ENCODE measurements at regions not wholly inside any gene's neighbourhood (a gene's known extent, or its start where the extent isn't known, plus 50 kb on each side); places are given as distances from the start of the nearest gene placed in this dataset.
A peak's percentile ranks its signal among the peaks of the same experiment; 100 is the strongest.

DNA sequence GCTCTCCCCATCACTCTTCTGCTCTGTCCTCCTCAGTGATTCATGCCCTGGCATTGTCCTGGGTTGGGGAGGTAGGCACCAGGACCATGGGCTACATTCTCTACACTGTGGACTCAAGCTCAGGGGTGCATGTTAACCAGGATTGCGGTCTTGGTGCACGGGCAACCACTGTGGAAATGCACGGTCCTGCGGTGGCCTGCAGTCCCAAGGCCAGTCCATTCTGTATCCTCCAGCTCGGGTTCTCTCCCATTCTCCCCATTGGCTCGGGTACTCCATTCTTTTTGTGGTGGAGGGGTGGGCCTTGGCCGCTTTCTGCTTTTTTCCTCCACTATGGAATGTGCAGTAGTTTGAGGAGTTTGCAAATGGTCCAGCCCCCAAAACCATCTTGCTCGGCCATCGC lies 215.0 kb upstream of the MYT1L start:
- DNase-seq (ENCODE audit: low spot score in 2 of 2) (no peak), FAIRE-seq (no peak)

GRCh38 chr2:2542966-2543611 lies 212.0 kb upstream of the MYT1L start:
- FAIRE-seq (no peak), DNase-seq (ENCODE audit: low spot score in 2 of 2) (no peak)

- DNase-seq (ENCODE audit: low spot score in 2 of 2) (no peak), FAIRE-seq (no peak)
Measured at GRCh38 chr2:2542316-2542715, 211.2 kb upstream of the MYT1L start.

GRCh38 chr2:2540406-2540805 lies 209.3 kb upstream of the MYT1L start:
- DNase-seq (ENCODE audit: low spot score in 2 of 2) (no peak), FAIRE-seq (no peak)

GRCh38 chr2:2536416-2537056 lies 205.5 kb upstream of the MYT1L start:
- DNase-seq (ENCODE audit: low spot score in 2 of 2) (no peak), FAIRE-seq (no peak)

GRCh38 chr2:2530334-2530733 lies 199.3 kb upstream of the MYT1L start:
- FAIRE-seq (no peak), DNase-seq (ENCODE audit: low spot score in 2 of 2) (no peak)

DNA sequence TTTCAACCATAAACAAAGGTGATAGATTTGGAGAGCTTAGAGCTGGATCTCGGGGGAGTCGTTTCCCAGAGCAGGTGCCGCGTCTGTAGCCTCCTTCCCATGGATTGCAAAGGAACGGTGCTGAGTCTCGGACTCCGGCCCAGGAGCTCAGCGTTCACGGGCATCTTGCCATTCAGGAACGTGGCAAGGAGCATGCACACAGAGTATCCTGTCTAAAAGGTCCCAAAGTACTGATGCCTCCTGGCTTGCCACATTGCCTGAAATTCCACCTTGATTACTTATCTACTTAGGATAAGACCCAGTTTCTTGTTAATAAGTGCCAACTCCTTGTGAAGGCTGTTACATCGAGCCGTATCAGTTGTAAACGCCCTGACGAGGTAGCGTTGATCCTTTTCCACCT lies 197.8 kb upstream of the MYT1L start:
- FAIRE-seq (no peak), DNase-seq (ENCODE audit: low spot score in 2 of 2) (no peak)

DNA sequence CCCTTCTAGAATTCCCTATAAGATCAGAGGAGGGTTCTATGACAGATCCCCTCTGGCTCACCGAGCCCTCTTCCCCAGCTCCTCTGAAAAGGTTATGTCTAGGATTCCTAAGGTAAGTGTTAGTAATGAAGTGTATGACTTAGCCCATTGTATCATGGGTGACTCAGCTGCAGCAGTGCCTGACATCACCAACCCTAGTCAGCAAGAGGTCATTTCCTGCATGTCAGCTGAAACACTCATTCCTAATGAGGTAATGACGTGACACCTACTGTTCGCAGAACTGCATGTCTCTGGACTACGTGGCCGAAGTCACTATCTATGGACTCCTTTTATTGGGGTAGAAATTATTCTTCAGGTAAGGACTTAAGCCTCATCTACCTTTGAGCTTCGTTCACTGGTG lies 196.1 kb upstream of the MYT1L start:
- DNase-seq (ENCODE audit: low spot score in 2 of 2), result no peak
- FAIRE-seq, result no peak

DNA sequence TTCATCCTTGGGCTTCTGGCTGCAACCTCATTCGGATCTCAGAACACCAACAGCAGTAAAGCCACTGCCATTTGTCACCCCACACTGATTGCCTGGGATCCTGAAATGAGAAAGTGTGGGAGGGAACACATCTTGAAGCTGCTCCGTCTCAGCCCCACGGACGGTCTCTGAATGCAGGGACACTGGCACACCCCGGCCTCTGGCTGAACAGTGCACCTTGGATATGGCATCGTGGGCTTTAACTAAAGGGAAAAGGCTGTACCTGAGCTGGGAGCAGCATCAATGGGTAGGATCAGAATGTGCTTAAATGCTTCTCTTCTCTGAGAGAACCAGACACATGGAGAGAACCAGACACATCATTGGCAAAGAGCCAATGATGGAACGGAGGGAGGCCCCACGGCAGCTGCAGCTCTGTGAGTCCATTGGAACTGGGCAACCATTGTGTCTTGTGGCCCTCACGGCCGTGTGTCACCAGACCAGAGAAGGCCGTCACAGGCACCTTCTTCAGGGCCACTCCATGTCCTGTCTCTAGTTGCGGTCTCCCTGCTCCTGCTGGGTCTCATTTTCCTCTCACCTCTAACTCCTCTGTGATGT lies 193.4 kb upstream of the MYT1L start:
- DNase-seq (ENCODE audit: low spot score in 2 of 2) (no peak), FAIRE-seq (no peak)

DNA sequence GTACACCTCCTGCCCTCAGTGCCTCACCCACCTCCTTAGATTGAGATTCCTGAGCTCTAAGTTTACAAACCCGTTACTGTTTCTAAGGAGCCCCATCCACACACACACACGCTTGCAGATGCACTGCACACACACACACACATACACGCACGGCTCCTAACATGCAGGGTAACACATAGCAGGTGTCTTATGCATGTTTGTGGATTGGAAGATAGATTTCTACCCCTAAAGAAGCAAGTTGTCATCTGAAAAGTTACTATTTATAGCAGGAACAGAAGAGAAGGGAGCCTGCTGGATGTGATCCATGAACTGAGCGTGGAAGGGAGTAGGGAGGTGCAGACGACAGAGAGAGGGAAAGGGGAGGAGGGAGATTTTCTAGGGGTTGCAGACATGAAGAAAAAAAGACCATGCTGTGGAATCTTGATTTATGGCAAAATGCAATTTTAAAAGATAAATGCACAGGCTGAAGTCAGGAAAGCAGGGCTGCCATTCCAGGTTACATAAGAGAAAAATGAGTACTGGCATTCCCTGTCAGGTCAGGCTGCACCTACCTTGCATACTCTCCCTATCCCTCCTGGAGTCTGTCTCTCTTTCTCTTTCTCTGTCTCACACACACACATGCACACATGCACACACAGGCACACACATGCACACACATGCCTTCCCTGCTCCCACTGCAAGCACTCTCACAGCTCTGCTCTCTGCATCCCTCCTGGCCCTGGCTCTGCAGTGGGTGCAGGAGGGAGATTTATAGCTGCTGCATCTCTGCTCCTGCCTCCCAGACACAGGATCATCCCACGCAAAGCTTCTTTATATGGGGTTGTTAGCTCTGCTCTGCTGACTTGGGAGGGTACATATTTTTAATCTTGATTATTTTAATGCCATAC lies 192.6 kb upstream of the MYT1L start:
- no peak for DNase-seq (ENCODE audit: low spot score in 2 of 2)
- FAIRE-seq, result no peak

- DNase-seq (ENCODE audit: low spot score in 2 of 2) (no peak), FAIRE-seq (no peak)
Measured at GRCh38 chr2:2520401-2520811, 189.3 kb upstream of the MYT1L start.

DNA sequence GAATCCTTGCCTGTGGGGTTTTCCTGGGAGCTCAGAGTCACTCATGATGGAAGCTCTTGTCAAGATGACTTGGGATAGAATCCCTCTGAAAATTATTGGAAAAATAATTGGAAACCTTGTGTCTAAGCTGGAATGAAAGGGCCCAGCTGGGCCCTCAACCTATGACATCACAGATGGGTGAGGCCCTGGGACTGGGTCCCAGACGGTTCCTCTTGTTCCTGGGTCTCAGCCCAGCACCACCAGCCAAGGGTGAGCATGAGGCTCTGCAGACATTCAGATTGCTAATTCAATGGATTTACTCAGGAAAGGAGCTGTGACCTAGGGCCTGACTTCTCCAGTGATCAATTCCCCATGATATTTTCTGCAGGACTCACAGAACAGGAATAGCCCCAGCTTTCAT lies 188.3 kb upstream of the MYT1L start:
- no peak for DNase-seq (ENCODE audit: low spot score in 2 of 2)
- FAIRE-seq, result no peak

DNA sequence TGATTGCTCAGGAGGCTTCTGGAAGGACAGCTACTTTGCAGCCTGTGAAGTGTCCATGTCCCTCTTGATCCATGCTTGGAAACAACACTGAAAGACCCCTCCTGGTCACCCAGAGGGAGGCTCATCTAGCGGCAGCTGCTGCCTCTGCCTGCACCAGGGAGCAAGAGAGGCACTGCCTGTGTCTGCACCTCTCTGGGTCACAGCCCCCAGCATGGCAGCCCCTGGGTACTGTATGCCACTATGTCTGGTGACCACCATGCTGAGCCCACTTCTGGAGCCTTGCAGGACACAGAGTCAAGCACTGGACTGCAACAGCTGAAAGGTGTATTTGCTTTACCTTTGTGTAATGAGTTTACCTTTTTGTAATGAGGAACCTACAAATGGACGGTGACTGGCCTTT lies 186.3 kb upstream of the MYT1L start:
- DNase-seq (ENCODE audit: low spot score in 2 of 2), result no peak
- FAIRE-seq, result no peak

DNA sequence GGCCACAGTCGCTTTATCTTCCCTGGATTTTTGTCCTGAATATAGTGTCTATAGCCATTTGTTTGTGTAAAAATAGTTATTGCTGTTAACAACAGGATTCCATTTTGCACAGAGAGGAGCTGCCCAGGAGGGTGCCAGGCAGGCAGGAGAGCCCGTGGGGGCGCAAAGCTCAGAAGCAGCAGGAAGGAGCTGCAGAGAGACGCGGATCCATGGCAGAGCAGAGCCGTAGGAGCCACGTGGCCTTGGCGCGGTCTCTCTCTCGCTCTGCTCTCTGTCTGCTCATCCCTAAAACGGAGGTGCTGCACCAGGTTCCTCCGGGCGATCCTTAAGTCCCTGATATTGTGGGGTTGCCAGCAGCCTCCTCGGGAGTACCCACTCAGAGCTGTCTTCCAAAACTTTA lies 185.3 kb upstream of the MYT1L start:
- no peak for FAIRE-seq

GRCh38 chr2:2512931-2513330 lies 181.9 kb upstream of the MYT1L start:
- FAIRE-seq (no peak), DNase-seq (ENCODE audit: low spot score in 2 of 2) (no peak)

More for the DNA sequence above, 185.3 kb upstream of the MYT1L start:
- no peak for DNase-seq (ENCODE audit: low spot score in 2 of 2)

GRCh38 chr2:2507417-2507997 lies 176.4 kb upstream of the MYT1L start:
- no peak for FAIRE-seq
- peak in 1 of 2 donors; percentile 54 for DNase-seq (ENCODE audit: low spot score in 2 of 2)

- DNase-seq (ENCODE audit: low spot score in 2 of 2), result no peak
Measured at GRCh38 chr2:2506536-2506935, 175.5 kb upstream of the MYT1L start.

GRCh38 chr2:2505604-2506003 lies 174.5 kb upstream of the MYT1L start:
- DNase-seq (ENCODE audit: low spot score in 2 of 2), result no peak
- FAIRE-seq, result no peak

More at GRCh38 chr2:2506536-2506935, 175.5 kb upstream of the MYT1L start:
- FAIRE-seq, result no peak

DNA sequence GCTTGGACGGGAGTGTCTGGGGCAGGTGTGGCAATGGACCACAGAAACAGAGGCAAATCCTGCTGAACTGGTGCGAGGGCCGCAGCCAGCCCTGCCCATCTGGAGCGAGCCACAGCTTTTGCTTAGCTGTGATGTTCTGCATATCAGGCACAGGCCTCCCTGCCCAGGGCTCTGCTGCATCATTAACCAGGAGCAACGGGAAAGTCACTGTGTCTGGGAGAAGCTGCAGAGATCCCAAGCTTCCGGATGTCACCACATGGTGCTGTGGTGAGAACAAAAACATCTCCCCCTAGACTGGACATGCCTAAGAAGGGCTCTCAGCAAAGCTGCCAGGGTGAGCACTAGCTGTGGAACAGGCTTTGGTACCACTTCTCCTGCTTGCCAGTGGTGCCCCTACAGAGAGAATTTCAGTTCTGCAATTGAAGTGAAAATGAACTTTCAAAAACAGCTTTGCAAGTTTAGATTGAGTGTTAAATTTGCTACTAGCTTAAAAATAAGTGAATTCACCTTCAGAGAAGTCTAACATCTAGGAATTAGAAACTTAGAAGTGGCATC lies 172.9 kb upstream of the MYT1L start:
- no peak for FAIRE-seq
- no peak for DNase-seq (ENCODE audit: low spot score in 2 of 2)

DNA sequence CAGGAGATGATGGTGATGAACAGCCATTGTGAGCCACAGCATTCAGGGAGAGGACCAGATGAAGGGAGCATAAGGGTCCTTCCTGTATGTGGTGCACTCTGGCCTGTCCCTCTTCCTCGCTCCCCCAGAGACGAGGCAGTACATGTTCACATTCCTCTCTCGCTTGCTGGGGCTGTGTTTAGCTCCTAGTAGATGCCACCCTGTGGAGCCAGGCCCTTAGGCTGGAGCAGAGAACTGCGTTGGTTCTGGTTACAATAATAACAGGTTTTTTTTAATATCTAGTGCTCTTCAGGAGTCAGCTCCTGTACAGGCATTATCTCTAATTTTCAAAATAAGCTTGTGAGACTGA lies 171.1 kb upstream of the MYT1L start:
- FAIRE-seq (no peak), DNase-seq (ENCODE audit: low spot score in 2 of 2) (no peak)
